Uterus (tissue), 3 donors: ENCODE measurements at regions not wholly inside any gene's neighbourhood (a gene's known extent, or its start where the extent isn't known, plus 50 kb on each side); places are given as distances from the start of the nearest gene placed in this dataset.

Experiments
- DNase-seq, 2 donors: peaks; one replicate each; pipeline ENCODE4 v3.0.0-alpha.2; 2019 to 2020
- H3K27ac ChIP-seq, 2 donors: fragments of 200-600 bp; sonication (generic); 1 replicate in 1 of 2; 2 replicates in 1 of 2; pipeline ENCODE4 v1.5.1; 2016 to 2018
- H3K27me3 ChIP-seq, 2 donors: fragments of 200-600 bp; sonication (generic); one replicate each; pipeline ENCODE4 v1.5.1; 2018 to 2019; ENCODE audit warnings: control low read depth in 1 of 2
- H3K36me3 ChIP-seq, 2 donors: fragments of 200-600 bp; sonication (generic); one replicate each; pipeline ENCODE4 v1.5.1; 2019; ENCODE audit warnings: control low read depth in 1 of 2
- H3K4me1 ChIP-seq, 2 donors: fragments of 200-600 bp; sonication (generic); one replicate each; pipeline ENCODE4 v1.5.1; 2018 to 2019; ENCODE audit warnings: control low read depth in 1 of 2
- H3K4me3 ChIP-seq, 2 donors: fragments of 200-600 bp; sonication (generic); 1 replicate in 1 of 2; 2 replicates in 1 of 2; pipeline ENCODE4 v1.5.1; 2018 to 2019; ENCODE audit warnings: mild to moderate bottlenecking in 1 of 2
- H3K9me3 ChIP-seq, 2 donors: fragments of 200-600 bp; sonication (generic); one replicate each; pipeline ENCODE4 v1.5.1; 2019; ENCODE audit warnings: control low read depth in 1 of 2
- POLR2A ChIP-seq, 2 donors: fragments of 450-650 bp; IDR thresholded peaks; one replicate each; pipeline ENCODE4 v1.6.1; 2016; ENCODE audit warnings: antibody characterized with exemption in 2 of 2, mild to moderate bottlenecking in 1 of 2, moderate library complexity in 1 of 2
- intact Hi-C: fragments of 100-400 bp; cut with DNase I; formaldehyde crosslinking; loops from one replicate; pipeline ENCODE4 v1.15.1; 2023; ENCODE audit warnings: low total_unique reads
- TF ChIP-seq, protein P1 (sequence below), 4 experiments: fragments of 200-600 bp in 2 of 4; fragments of 450-650 bp in 2 of 4; sonication (generic) in 2 of 4; IDR thresholded peaks; one replicate each; pipeline ENCODE4 v1.5.1; 2016 to 2019; ENCODE audit warnings: antibody characterized with exemption in 4 of 4, mild to moderate bottlenecking in 2 of 4, moderate library complexity in 1 of 4
- donor health status: DM: yes; HTN: yes; CAD: no.

- Histone ChIP-seq H3K9me3 (no peaks in the 10 kb centered on the region), H3K27me3 (no peaks in the 10 kb centered on the region), H3K4me3 (no peak overlapping the region), H3K27ac (peak overlapping the region; percentile 35 to 56), H3K4me1 (no peaks in the 10 kb centered on the region), H3K36me3 (no peaks in the 10 kb centered on the region)
- intact Hi-C loops: no loop called here
- TF ChIP-seq, protein P1, sequence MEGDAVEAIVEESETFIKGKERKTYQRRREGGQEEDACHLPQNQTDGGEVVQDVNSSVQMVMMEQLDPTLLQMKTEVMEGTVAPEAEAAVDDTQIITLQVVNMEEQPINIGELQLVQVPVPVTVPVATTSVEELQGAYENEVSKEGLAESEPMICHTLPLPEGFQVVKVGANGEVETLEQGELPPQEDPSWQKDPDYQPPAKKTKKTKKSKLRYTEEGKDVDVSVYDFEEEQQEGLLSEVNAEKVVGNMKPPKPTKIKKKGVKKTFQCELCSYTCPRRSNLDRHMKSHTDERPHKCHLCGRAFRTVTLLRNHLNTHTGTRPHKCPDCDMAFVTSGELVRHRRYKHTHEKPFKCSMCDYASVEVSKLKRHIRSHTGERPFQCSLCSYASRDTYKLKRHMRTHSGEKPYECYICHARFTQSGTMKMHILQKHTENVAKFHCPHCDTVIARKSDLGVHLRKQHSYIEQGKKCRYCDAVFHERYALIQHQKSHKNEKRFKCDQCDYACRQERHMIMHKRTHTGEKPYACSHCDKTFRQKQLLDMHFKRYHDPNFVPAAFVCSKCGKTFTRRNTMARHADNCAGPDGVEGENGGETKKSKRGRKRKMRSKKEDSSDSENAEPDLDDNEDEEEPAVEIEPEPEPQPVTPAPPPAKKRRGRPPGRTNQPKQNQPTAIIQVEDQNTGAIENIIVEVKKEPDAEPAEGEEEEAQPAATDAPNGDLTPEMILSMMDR (IDR thresholded peaks at IDR 0.05): no peak
- no peak for TF ChIP-seq POLR2A (IDR thresholded peaks at IDR 0.05)
- no peak for DNase-seq
These were observed 358.7 kb upstream of the KLF4 start for GRCh38 chr9:107847978-107848964.

DNA sequence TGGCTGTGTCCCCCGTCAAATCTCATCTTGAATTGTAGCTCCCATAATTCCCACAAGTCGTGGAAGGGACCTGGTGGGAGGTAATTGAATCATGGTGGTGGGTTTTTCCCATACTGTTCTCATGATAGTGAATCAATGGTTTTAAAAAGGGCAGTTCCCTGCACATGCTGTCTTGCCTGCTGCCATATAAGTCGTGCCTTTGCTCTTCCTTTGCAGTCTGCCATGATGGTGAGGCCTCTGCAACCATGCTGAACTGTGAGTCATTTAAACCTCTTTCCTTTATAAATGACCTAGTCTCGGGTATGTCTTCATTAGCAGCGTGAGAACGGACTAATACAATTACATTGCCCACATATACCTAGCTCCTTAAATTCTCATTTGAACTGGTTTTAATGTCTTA, 353.0 kb upstream of the KLF4 start:
- no peak overlapping the region for H3K27ac ChIP-seq
- H3K4me3 ChIP-seq: no peak overlapping the region
- intact Hi-C loops: no loop called here
- H3K9me3 ChIP-seq: no peaks in the 10 kb centered on the region
- H3K27me3 ChIP-seq: no peaks in the 10 kb centered on the region
- no peaks in the 10 kb centered on the region for H3K36me3 ChIP-seq
- no peak for DNase-seq
- TF ChIP-seq, protein P1 (IDR thresholded peaks at IDR 0.05): no peak
- TF ChIP-seq POLR2A (IDR thresholded peaks at IDR 0.05): no peak
- no peaks in the 10 kb centered on the region for H3K4me1 ChIP-seq

GRCh38 chr9:107841076-107841475, 351.5 kb upstream of the KLF4 start:
- Histone ChIP-seq H3K4me1 (no peaks in the 10 kb centered on the region), H3K9me3 (no peaks in the 10 kb centered on the region), H3K36me3 (no peaks in the 10 kb centered on the region), H3K27ac (no peak overlapping the region), H3K4me3 (no peak overlapping the region), H3K27me3 (no peaks in the 10 kb centered on the region)
- DNase-seq: no peak
- no peak for TF ChIP-seq POLR2A (IDR thresholded peaks at IDR 0.05)
- TF ChIP-seq, protein P1 (IDR thresholded peaks at IDR 0.05): no peak
- intact Hi-C loops: no loop called here

GRCh38 chr9:107839371-107839770, 349.8 kb upstream of the KLF4 start:
- Histone ChIP-seq H3K9me3 (no peaks in the 10 kb centered on the region), H3K36me3 (no peaks in the 10 kb centered on the region), H3K4me3 (no peak overlapping the region), H3K27ac (no peak overlapping the region), H3K4me1 (no peaks in the 10 kb centered on the region), H3K27me3 (no peaks in the 10 kb centered on the region)
- no peak for DNase-seq
- TF ChIP-seq POLR2A (IDR thresholded peaks at IDR 0.05): no peak
- TF ChIP-seq, protein P1 (IDR thresholded peaks at IDR 0.05): no peak
- intact Hi-C loops: no loop called here

GRCh38 chr9:107838766-107839165, 349.2 kb upstream of the KLF4 start:
- no peak for TF ChIP-seq POLR2A (IDR thresholded peaks at IDR 0.05)
- TF ChIP-seq, protein P1 (IDR thresholded peaks at IDR 0.05): no peak
- Histone ChIP-seq H3K36me3 (no peaks in the 10 kb centered on the region), H3K27ac (no peak overlapping the region), H3K4me3 (no peak overlapping the region), H3K4me1 (no peaks in the 10 kb centered on the region), H3K27me3 (no peaks in the 10 kb centered on the region), H3K9me3 (no peaks in the 10 kb centered on the region)
- intact Hi-C loops: no loop called here
- DNase-seq: no peak
